CD4-positive, alpha-beta T cell treated with Interleukin-15 for 1 hour (primary cell): ENCODE measurements at regions not wholly inside any gene's neighbourhood (a gene's known extent, or its start where the extent isn't known, plus 50 kb on each side); places are given as distances from the start of the nearest gene placed in this dataset.

Experiments used
- DNase-seq: peaks from one replicate; pipeline ENCODE4 v3.0.0-alpha.2; 2020

DNA sequence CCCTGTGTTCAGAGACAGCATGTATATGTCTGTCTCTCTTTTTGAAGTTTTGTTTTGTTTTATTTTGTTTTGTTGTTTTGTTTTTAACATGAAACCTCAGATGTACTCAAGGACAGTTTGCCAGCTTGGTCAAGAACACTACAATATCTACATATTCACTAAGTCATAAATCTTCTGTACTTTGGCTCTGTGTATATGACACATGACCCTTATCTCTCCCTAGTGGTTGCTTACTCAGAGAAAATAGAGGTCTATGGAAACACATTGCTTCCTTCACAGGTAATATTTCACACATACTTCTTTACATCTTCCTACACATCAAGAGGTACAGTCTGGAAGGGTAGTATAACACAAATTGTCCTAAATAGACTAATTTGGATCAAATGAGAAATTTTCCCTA lies 312.6 kb upstream of the VRK2 start:
- no peak for DNase-seq

DNA sequence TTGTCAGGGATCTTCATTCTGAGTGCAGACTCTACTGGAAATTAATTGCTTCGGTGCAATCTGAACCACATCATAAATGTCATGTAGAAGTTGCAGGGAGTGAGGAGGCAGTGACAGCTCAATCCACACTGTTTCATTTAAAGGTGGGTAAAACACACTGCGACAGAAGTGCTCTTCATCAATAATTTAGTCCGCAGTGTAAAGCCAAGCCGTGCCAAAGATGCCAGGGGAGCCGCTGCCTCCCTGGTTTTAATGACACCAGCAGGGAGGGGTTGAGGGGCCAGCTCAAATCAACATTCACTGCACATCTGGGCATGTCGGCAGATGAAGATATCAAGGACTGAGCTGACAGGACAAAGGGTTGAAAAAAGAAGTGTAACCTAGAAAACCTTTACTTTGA lies 305.7 kb upstream of the VRK2 start:
- no peak for DNase-seq

DNA sequence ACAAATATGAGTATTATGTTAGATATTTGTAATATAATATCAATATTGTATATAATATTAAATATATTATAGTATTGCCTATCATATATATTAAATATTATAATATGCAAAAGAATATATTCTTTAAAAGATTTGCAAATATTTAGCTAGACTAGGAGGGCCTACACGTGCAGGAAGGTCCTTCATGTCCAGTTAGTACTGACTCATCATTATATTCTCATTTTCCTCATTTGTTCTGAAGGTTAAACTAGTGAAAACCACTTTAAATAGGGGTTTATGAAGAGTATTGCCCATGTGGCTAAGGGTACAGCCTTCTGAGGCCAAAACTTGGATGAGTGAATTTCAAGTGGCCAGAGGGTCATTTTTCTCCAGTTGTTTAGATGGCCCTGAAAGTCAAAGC lies 293.0 kb upstream of the VRK2 start:
- DNase-seq, result no peak

DNA sequence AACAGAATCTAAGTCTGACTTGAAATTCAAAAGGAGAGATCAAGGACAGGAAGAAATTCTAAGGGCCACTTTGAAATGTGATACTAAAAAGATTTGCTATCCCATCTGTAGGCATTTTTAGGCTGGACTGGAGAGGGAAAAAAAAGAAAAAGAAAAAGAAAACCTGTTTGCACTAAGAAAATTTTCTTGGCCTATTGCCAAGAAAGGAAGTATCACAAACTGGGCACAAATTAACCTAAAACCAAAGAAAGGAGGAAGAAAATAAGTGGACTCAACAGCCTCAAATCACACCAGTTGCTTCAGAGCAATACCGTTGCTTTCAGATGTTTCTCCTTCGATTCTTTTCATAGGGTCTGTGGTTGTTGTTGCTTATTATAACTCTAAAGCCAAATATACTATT lies 287.9 kb upstream of the VRK2 start:
- DNase-seq, result no peak

DNA sequence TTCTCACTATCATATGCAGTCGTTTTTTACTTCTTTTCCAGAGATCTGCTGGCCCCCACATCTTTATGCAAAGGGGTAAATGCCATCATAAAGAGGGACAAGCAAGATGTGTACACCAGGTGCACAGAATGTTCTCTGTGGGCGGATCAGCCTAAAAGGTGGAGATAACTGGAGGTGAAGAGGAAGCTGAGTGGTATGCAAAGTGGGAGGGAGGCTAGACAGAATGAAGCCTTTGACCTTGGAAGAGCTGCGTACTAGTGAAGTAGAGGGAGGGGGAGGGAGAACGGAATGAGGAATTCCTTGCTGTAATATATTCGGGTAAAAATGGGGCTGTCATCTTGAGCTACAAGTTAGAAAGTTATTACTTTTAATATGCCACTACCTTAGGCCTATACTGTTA lies 287.5 kb upstream of the VRK2 start:
- no peak for DNase-seq

DNA sequence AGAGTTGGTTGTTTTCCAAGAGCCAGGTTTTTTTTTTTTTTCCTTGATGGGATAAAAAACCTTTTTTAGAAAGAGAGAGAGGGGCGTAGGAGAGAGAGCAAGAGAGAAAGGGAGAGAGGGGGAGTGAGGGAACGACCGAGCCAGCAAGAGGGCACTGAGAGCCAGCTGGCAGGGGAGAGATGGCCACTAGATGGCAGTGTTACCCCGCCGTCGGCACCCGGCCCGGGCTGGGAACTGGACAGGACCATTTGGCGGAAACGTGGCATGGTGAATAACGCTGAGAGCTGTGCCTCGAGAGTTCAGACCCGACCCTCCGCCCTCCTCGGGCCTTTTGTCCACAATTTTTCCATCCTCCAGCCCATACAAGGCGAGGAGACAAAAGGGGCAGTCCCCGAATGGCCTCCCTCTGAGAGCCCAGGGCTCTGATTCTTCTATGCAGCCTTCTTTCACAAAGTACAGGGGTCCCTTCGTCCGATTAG lies 286.7 kb upstream of the VRK2 start:
- peak; percentile 66 for DNase-seq

DNA sequence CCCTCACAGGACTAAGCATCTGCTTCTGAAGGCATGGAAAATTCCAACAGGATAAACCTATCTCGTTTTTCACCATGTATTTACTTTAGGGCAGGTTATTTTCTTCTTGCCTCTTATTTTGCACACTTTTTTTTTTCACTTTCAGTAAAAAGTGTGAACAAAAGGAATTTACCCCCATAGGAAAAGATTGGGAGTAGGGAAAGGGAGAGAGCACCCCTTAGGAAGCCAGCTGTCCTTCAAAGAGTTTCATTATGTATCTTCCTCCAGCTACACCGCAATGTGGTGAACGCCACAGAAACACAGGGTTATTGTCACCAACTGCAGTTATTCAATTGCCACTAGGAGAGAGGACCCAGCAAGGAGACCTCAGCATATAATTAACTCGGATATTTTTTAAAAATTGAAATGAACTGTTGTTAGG lies 286.2 kb upstream of the VRK2 start:
- no peak for DNase-seq

DNA sequence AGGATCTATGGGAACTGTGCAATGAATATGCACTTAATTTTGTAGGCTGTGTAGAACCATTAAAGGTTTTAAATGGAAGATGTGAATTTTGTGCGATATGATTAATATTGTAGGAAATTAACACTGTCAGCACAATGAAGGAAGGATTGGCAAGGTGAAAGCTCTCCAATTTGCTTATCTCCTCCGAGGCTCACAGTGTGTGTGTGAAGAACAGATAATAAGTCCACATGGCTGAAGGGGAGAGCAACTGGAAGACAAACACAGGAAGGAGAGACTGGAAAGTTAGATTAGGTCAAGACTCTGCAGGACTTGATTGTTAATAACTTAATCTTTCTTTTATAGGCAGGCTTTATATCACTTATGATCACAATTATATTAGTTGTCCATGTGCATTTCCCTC lies 269.7 kb upstream of the VRK2 start:
- DNase-seq, result no peak

DNA sequence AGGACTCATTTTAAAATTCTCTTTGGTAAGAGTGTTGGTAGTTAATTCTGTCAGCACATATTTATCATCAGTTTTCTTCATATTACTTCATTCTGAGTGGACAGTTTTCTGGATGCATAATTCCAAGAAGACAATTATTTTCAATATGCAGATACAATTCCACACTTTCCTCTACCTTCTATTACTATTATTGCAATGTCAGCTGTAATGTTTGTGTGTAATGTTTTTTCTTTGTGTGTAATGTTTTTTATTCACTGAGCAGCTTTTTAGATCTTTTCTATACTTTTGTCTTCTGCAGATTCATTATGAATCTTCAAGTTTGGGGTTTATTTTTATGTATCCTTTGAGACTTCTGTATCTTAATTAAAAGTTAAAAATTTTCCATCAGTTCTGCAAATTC lies 264.0 kb upstream of the VRK2 start:
- DNase-seq, result no peak

DNA sequence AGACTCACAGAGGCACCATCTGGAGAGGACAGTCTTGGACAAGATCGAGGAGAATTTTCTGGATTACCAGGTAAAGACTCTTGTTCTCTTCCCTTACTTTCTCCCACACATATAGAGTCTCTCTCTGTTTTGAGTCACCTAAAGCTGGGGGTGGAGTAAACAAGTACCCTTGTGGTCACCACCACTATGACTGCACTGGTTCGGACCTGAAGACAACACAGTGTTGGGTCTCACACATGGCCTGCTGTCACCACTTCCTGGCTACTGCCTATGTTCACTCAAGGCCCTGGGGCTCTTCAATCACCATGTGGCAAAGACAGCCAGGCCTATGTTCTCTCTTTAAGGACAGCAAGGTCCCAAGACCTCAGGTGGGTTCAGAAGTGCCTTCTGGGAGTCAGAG lies 253.3 kb upstream of the VRK2 start:
- DNase-seq, result no peak

DNA sequence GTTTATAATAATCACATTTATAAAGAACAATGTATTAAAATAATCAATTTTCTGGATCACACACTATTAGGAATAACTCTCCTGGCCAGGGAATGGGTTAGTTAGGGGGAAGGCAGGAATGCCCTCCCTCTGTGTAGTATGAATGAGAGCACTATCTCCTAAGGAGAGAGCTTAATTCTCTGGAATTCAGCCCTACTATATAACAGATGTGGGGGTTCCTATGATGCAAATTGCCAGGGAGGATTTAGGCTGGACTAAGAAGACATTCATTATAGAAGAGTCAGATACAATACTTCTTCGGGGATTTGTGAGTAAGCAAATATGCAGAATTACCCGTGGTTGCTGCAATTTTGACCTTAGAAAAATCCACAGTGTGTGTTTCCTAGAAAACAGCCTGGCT lies 250.1 kb upstream of the VRK2 start:
- no peak for DNase-seq

DNA sequence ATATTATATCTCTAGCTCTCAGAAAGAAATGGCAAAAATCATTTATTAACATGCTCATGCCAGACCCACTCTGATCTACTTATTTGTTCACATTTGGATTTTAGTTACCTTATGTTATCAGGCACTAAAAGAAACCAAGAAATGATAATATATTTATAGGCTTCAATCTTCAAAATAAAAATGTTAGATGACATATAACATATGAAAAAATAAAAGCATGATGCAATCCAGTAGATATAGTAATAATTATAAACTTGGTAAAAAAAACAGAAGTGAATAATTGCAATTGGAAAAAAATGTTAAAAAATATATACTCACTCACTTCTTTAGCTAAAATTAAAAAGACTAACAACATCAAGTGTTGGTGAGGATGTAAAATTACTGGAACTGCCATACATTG lies 248.3 kb upstream of the VRK2 start:
- DNase-seq, result no peak

DNA sequence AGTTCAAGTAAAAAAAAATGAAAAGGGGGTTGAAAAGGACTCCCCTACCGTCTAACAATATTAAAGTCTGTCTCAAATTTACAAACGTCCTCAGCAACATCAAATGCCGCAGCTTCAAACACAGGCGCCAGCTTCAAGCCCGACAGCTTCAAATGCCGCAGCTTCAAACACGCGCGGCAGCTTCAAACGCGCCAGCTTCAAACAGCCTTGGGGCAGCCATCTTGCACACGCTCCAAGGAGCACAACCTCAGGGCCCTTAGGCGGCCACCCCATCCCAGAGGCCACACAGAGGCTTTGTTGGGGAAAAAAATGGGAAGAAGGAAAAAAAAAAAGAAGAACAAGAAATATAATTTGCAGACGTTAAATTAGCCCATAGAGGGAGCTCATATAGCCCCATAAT lies 244.4 kb upstream of the VRK2 start:
- no peak for DNase-seq

DNA sequence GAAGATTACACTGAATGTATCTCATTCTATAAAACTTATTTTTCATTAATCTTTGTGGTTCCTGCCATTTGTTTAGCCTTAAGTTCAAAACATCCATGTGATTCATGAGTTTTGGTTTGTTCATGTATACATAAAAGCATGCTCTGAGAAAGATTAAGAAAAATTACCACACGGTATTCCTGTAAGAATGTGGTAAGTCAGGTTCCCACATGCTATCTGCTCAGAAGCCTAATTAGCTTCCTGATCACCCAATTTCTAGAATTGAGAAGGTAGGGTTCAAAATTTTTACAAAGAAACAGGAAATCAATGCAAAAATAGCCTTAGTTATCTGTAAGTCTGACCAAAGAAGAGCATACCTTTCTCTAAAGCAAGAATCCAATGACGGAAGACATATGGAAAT lies 241.6 kb upstream of the VRK2 start:
- no peak for DNase-seq

DNA sequence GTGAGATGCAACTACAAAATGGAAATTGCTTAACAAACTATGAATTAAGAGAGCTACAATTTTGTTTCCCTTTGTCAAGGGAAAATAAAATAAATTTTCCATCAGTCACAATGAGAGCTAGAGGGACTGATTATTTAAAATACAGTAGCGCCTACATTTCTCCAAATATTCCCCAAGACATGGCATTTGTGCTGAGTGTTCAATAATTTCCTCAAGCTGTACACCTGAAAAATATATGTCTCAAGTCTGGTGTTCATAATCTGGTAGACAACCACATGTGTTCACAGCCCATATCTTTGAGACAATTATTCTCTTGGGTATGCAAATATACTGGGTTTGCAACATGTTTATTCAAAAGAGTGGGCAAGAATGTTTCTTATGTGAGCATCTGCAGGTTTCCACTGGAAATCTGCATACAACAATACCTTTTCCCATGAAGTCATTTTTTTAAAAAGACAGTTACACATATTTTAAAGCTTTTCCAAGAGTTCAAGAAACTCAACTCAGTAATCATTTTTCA lies 240.1 kb upstream of the VRK2 start:
- no peak for DNase-seq

DNA sequence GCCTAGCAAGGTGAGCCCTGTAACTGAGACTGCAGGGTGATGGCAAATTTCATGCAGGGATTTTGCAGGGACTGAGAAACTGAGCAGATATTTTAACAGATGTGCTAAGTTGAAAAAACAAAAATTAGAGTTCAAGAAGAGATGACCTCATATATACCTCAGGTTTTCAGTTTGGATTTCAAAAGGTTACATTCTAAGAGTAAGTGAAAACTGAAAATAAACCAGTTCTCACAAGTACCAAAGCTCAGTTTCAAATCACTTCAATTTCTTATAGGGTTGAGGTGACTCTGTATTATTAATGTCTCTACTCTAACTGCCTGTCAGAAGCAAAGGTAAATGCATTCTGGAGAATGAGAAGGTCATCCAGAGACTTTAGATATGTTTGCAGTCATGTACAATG lies 237.4 kb upstream of the VRK2 start:
- no peak for DNase-seq

DNA sequence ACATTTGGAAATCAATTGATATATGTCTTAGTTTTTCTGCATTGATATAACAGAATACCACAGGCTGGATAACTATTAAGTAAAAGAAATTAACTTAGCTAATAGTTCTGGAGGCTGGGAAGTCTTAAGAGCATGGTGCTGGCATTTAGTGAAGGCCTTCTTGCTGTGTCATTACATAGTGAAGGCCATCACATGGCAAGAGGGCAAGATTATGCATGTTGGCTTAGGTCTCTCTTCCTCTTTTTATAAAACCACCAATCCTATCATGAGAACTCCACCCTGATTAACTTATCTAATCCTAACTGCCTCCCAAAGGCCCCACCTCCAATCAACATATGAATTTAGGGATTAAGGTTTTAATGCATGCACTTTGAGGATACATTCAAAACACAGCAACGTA lies 225.5 kb upstream of the VRK2 start:
- no peak for DNase-seq

DNA sequence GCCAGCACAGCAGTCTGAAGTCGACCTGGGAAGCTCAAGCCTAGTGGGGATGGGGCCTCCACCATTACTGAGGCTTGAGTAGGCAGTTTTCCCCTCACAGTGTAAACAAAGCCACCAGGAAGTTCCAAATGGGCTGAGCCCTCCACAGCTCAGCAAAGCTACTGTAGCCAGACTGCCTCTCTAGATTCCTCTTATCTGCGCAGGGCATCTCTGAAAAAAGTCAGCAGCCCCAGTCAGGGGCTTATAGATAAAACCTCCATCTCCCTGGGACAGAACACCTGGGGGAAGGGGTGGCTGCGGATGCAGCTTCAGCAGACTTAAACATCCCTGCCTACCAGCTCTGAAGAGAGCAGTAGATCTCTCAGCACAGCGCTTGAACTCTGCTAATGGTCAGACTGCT lies 218.4 kb upstream of the VRK2 start:
- DNase-seq, result no peak

DNA sequence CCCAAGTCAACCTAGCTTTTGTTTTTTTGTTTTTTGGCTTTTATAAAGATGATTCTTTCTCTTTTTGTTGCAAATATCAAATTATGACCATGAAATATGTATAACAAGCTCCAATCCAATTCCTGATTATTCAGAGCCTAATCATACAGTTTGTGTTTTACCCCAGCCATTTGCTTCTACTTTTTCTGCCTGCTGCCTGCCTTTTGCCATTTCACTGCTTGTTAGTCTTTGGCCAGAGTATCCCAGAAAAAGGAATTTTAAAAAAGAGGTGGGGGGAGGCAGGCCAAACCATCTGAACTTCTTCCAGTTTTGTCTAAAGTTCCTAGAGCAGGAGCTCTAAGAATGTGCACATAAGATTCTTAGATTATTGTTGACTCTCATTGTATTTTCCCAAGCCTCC lies 211.9 kb upstream of the VRK2 start:
- DNase-seq, result no peak

DNA sequence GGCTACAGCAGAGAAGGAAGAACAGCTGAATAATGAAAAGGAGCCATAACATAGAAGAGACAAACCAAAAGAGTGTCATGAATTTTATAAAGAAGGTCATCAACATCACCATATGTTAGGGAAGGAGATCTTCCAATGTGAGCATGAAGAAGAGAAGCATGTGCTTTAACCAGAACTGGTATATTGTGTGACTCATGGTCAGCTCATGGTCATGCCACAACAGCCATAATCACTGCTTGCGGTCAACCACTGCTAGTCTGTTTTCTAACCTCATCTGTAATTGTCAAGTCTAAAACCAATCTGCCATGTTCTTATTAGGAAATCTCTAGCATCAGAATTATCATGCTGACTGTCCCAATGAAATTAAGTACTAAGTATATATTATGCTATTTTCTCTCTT lies 204.1 kb upstream of the VRK2 start:
- DNase-seq, result no peak

DNA sequence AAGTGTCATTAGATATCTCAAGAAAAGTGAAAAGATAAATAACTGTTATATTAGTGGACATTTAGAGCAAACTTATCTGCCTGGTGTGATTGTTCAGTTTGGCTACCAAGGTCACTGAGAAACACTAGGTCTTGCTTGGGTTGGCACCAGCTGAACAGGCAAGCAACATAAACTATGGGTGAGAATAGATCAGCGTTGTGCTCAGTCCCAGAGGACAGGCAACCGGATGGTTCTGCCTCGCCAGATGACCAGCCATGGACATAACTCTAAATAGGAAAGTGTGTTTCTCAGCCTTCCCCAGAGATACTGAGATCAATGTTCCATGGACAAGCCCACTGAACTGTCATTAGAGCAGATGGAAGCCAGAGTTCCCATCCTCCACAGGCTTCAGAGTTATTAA lies 203.4 kb upstream of the VRK2 start:
- DNase-seq, result no peak

DNA sequence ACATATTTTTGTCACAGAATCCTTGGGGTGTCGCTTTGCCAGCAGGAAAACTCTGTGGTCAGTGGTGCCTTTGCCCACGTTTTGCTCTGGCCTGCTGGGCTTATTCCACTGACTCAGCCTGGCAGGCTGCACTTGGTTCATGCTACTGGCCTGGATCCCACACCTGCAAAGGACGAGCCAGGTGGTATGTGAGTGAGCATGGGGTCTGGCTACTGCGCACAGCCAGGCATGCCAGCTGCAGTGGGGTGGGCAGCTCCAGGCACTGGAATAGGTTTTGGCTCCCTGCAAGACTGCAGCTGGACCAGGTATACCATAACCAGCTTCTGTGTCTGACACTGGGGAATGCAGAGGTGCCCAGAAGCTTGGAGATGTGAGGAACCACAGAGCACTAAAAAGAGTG lies 197.9 kb upstream of the VRK2 start:
- DNase-seq, result no peak

DNA sequence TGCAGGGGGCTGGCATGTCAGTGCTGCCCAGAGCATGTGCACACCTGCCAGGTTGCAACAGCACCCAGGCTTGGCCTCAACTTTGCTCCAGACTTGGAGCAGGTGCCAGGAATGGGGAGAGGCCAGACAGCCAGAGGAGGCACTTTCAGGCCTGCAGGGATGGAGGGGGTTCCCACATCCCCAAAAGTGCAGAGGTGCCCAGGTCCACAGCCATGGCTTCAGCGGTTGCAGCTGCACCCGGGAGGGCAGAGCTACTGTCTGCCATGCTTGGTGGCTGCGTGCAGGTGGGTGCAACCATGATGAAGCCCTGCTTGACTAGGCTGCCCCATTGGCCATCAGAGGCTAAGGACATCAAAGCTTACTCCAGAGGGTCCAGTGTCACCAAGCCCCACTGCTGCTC lies 196.8 kb upstream of the VRK2 start:
- DNase-seq, result no peak

DNA sequence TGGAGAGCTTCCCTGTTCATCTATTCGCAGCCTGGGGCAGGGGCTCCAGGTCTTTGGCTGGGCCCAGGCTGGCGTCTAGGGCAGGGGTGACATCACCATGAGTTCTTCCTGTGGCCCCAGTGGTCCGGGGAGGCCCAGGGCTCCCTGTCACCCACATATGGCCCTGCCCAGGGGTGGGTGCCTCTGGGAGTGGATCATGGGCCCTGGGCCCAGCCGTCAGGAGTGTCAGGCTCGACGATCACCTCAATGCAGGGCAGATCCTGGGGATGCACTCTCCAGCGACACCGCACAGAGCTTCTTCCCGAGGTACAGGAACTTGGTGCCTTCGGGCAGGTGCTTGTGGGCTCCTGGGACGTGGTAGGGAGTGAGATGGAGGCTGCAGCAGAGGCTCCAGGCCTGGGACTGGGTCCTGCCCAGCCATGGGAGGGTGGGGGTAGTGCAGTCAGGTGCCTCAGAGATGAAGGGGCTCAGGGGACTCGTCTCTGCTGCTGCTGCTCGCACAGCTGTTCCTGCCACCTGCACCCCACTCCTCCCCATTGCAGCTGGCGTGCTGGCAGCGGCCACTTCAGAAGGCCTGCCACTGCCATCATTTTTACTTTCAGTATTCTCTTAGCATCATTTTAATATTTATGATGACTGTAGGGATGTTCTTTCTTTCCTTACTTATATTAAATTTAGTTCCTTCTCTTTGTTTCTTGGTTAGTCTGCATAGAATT lies 196.0 kb upstream of the VRK2 start:
- no peak for DNase-seq

DNA sequence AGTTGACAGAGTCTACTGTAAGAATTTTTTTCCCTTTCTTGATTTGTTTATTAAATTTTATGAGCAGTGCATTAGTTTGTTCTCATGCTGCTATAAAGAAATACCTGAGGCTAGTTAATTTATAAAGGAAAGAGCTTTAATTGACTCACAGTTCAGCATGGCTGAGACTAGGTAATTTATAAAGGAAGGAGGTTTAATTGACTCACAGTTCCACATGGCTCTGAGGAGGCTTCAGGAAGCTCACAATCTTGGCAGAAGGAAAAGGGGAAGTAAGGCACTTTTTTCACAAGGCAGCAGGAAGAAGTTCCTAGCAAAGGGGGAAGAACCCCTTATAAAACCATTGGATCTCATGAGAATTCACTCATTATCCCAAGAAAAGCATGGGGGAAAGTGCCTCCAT lies 191.4 kb upstream of the VRK2 start:
- no peak for DNase-seq
